ENCODE measurements at regions not wholly inside any gene's neighbourhood (a gene's known extent, or its start where the extent isn't known, plus 50 kb on each side); places are given as distances from the start of the nearest gene placed in this dataset.

- Histone ChIP-seq H4K20me1 (ENCODE audit: insufficient read depth, low read length, poor library complexity, severe bottlenecking) (no peaks in the 10 kb centered on the region), H2AFZ (ENCODE audit: low read length) (no peak overlapping the region), H3K4me1 (ENCODE audit: insufficient read depth, low read length, poor library complexity, severe bottlenecking) (no peaks in the 10 kb centered on the region), H3F3A (ENCODE audit: low read depth) (no peaks in the 10 kb centered on the region), H3K4me2 (ENCODE audit: low read depth, low read length, poor library complexity, severe bottlenecking) (no peak overlapping the region), H3K9me2 (replicated peaks; ENCODE audit: low read depth, low read length) (no peaks in the 10 kb centered on the region), H3K9me3 (ENCODE audit: insufficient read depth, low read depth, low read length) (no peaks in the 10 kb centered on the region), H3K79me2 (ENCODE audit: insufficient read depth, low read length) (no peaks in the 10 kb centered on the region), H3K4me3 (ENCODE audit: low read length, poor library complexity, severe bottlenecking) (no peak overlapping the region), H3K36me3 (ENCODE audit: insufficient read depth, low read length) (no peaks in the 10 kb centered on the region), H3K27me3 (ENCODE audit: insufficient read depth, low read length, poor library complexity, severe bottlenecking) (no peaks in the 10 kb centered on the region), H3K9ac (ENCODE audit: low read depth, low read length, poor library complexity, severe bottlenecking) (no peak overlapping the region)
- TF ChIP-seq CTCF (conservative IDR thresholded peaks at IDR 0.05; ENCODE audit: low read length) (no peak), EZH2phosphoT487 (IDR thresholded peaks at IDR 0.05; ENCODE audit: borderline replicate concordance) (no peak)
Measured at GRCh38 chr4:17315459-17315858, 196.4 kb downstream of the QDPR start.

- no peaks in the 10 kb centered on the region for H3K9me2 ChIP-seq (replicated peaks; ENCODE audit: low read depth, low read length)
- H4K20me1 ChIP-seq (ENCODE audit: insufficient read depth, low read length, poor library complexity, severe bottlenecking), result no peaks in the 10 kb centered on the region
- H3K9ac ChIP-seq (ENCODE audit: low read depth, low read length, poor library complexity, severe bottlenecking), result no peak overlapping the region
- H3K4me2 ChIP-seq (ENCODE audit: low read depth, low read length, poor library complexity, severe bottlenecking), result no peak overlapping the region
- no peaks in the 10 kb centered on the region for H3K9me3 ChIP-seq (ENCODE audit: insufficient read depth, low read depth, low read length)
- no peaks in the 10 kb centered on the region for H3F3A ChIP-seq (ENCODE audit: low read depth)
- H3K4me3 ChIP-seq (ENCODE audit: low read length, poor library complexity, severe bottlenecking), result no peak overlapping the region
- no peaks in the 10 kb centered on the region for H3K4me1 ChIP-seq (ENCODE audit: insufficient read depth, low read length, poor library complexity, severe bottlenecking)
- H3K36me3 ChIP-seq (ENCODE audit: insufficient read depth, low read length), result no peaks in the 10 kb centered on the region
- TF ChIP-seq EZH2phosphoT487 (IDR thresholded peaks at IDR 0.05; ENCODE audit: borderline replicate concordance) (no peak), CTCF (conservative IDR thresholded peaks at IDR 0.05; ENCODE audit: low read length) (no peak)
- no peak overlapping the region for H2AFZ ChIP-seq (ENCODE audit: low read length)
- no peaks in the 10 kb centered on the region for H3K27me3 ChIP-seq (ENCODE audit: insufficient read depth, low read length, poor library complexity, severe bottlenecking)
- H3K79me2 ChIP-seq (ENCODE audit: insufficient read depth, low read length), result no peaks in the 10 kb centered on the region
Measured at GRCh38 chr4:17313194-17313593, 198.7 kb downstream of the QDPR start.

GRCh38 chr4:17310269-17310652 is 201.6 kb downstream of the QDPR start:
- Histone ChIP-seq H3K4me3 (ENCODE audit: low read length, poor library complexity, severe bottlenecking) (no peak overlapping the region), H2AFZ (ENCODE audit: low read length) (no peak overlapping the region), H3K4me2 (ENCODE audit: low read depth, low read length, poor library complexity, severe bottlenecking) (no peak overlapping the region), H3K79me2 (ENCODE audit: insufficient read depth, low read length) (no peaks in the 10 kb centered on the region), H3F3A (ENCODE audit: low read depth) (no peaks in the 10 kb centered on the region), H3K4me1 (ENCODE audit: insufficient read depth, low read length, poor library complexity, severe bottlenecking) (no peaks in the 10 kb centered on the region), H4K20me1 (ENCODE audit: insufficient read depth, low read length, poor library complexity, severe bottlenecking) (no peaks in the 10 kb centered on the region), H3K36me3 (ENCODE audit: insufficient read depth, low read length) (no peaks in the 10 kb centered on the region), H3K27me3 (ENCODE audit: insufficient read depth, low read length, poor library complexity, severe bottlenecking) (no peaks in the 10 kb centered on the region), H3K9ac (ENCODE audit: low read depth, low read length, poor library complexity, severe bottlenecking) (no peak overlapping the region), H3K9me3 (ENCODE audit: insufficient read depth, low read depth, low read length) (no peaks in the 10 kb centered on the region), H3K9me2 (replicated peaks; ENCODE audit: low read depth, low read length) (no peaks in the 10 kb centered on the region; the same call in 1 of the 2 replicates)
- TF ChIP-seq CTCF (conservative IDR thresholded peaks at IDR 0.05; ENCODE audit: low read length) (no peak), EZH2phosphoT487 (IDR thresholded peaks at IDR 0.05; ENCODE audit: borderline replicate concordance) (no peak)

All from Loucy (cell line).